T-cell (primary cell): ENCODE measurements at regions not wholly inside any gene's neighbourhood (a gene's known extent, or its start where the extent isn't known, plus 50 kb on each side); places are given as distances from the start of the nearest gene placed in this dataset.

Experiments
- ATAC-seq, 4 experiments: fragments of 200-7000 bp in 3 of 4; fragments of 150-1000 bp in 1 of 4; cut with Tn5 transposase; replicated peaks in 1 of 4; 1 replicate in 3 of 4; 2 replicates in 1 of 4; pipeline ENCODE4 v1.10.0; 2021; ENCODE audit warnings: moderate library complexity in 3 of 4, mild to moderate bottlenecking in 2 of 4, moderate number of reproducible peaks in 1 of 4
- CTCF ChIA-PET, 2 donors: fragments of 300-600 bp; sonication (Branson Sonifier 250); formaldehyde crosslinking; loops; one replicate each; lab custom pipeline; 2022; ENCODE audit warnings: antibody characterized with exemption in 2 of 2; lab: Charles Lee
- POLR2A ChIA-PET, 2 donors: fragments of 300-600 bp; sonication (Branson Sonifier 250); formaldehyde crosslinking; loops; one replicate each; lab custom pipeline; 2022; ENCODE audit warnings: antibody characterized with exemption in 2 of 2; lab: Charles Lee
- DNase-seq, 35 experiments: peaks; one replicate each; pipeline versions ENCODE4 v3.0.0 to v3.0.0-alpha.2; 2013 to 2023
- H3K27ac ChIP-seq: one replicate; pipeline ENCODE4 v1.5.1; 2013; ENCODE audit warnings: low read length
- H3K27me3 ChIP-seq, 2 experiments: replicated peaks in 1 of 2; 1 replicate in 1 of 2; 2 replicates in 1 of 2; pipeline versions ENCODE4 v1.6.1 to v1.7.0; 2013; ENCODE audit warnings: low read length in 1 of 2, mixed read lengths in 1 of 2; ENCODE audit not compliant: control insufficient read depth in 2 of 2, insufficient read depth in 2 of 2; ENCODE audit errors: extremely low read depth in 1 of 2
- H3K36me3 ChIP-seq, 2 donors: 1 replicate in 1 of 2; 2 replicates in 1 of 2; pipeline versions ENCODE4 v1.6.1 to v1.7.0; 2013; ENCODE audit warnings: low read length in 1 of 2; ENCODE audit not compliant: control insufficient read depth in 2 of 2, insufficient read depth in 1 of 2; ENCODE audit errors: extremely low read depth in 1 of 2
- H3K4me1 ChIP-seq, 2 experiments: 1 replicate in 1 of 2; 2 replicates in 1 of 2; pipeline versions ENCODE4 v1.6.1 to v1.7.0; 2013; ENCODE audit warnings: low read length in 2 of 2, mixed read lengths in 1 of 2; ENCODE audit not compliant: insufficient read depth in 2 of 2, control insufficient read depth in 1 of 2; ENCODE audit errors: extremely low read depth in 1 of 2
- H3K4me3 ChIP-seq, 2 donors: 1 replicate in 1 of 2; 2 replicates in 1 of 2; pipeline versions ENCODE4 v1.5.1 to v1.7.0; 2013; ENCODE audit warnings: mild to moderate bottlenecking in 2 of 2, low read length in 1 of 2, moderate library complexity in 1 of 2; ENCODE audit not compliant: control insufficient read depth in 1 of 2; ENCODE audit errors: extremely low read depth in 1 of 2
- H3K9me3 ChIP-seq: 2 replicates; pipeline ENCODE4 v1.7.0; 2013
- H3K27ac Mint-ChIP-seq, 2 donors: one replicate each; pipeline ENCODE4 v1.8.0; 2020 to 2021; ENCODE audit warnings: mild to moderate bottlenecking in 2 of 2, mixed read lengths in 2 of 2
- H3K27me3 Mint-ChIP-seq, 2 donors: one replicate each; pipeline ENCODE4 v1.8.0; 2021 to 2022; ENCODE audit warnings: mixed read lengths in 2 of 2
- H3K36me3 Mint-ChIP-seq: one replicate; pipeline ENCODE4 v1.8.0; 2021; ENCODE audit warnings: mixed read lengths
- H3K4me1 Mint-ChIP-seq, 3 donors: one replicate each; pipeline ENCODE4 v1.8.0; 2020 to 2022; ENCODE audit warnings: mixed read lengths in 3 of 3, mild to moderate bottlenecking in 1 of 3
- H3K4me3 Mint-ChIP-seq, 3 donors: one replicate each; pipeline ENCODE4 v1.8.0; 2020 to 2022; ENCODE audit warnings: mild to moderate bottlenecking in 3 of 3, mixed read lengths in 3 of 3, moderate library complexity in 3 of 3
- H3K9me3 Mint-ChIP-seq, 3 donors: one replicate each; pipeline ENCODE4 v1.8.0; 2020 to 2022; ENCODE audit warnings: mixed read lengths in 3 of 3
- WGBS: methylation state at CpG from one replicate; pipeline ENCODE4 v1.1.5; 2013; ENCODE audit warnings: missing lambda C conversion rate; ENCODE audit not compliant: insufficient coverage; 5-methylcytosine and 5-hydroxymethylcytosine counted together

- Mint-ChIP-seq H3K4me1 (peaks cover 0 to 2% (median 0%) of the 10 kb centered on the region in 3 donors), H3K36me3 (no peaks in the 10 kb centered on the region), H3K4me3 (no peak overlapping the region), H3K27me3 (peaks cover 5 to 8% of the 10 kb centered on the region in 2 donors), H3K27ac (no peak overlapping the region), H3K9me3 (peaks cover 0 to 5% (median 0%) of the 10 kb centered on the region in 3 donors)
- Histone ChIP-seq H3K36me3 (no peaks in the 10 kb centered on the region), H3K4me3 (no peak overlapping the region), H3K9me3 (no peaks in the 10 kb centered on the region), H3K27me3 (peaks cover 0 to 14% of the 10 kb centered on the region in 2 experiments), H3K4me1 (peaks cover 0 to 3% of the 10 kb centered on the region in 2 experiments), H3K27ac (no peak overlapping the region)
- WGBS = 65% methylated on average over 7 of the region's 7 CpGs
- ChIA-PET CTCF (no interaction called here), POLR2A (no interaction called here)
- DNase-seq = no peak
- no peak for ATAC-seq
Observed at GRCh38 chr15:66935688-66936087, 129.7 kb upstream of the SMAD3 start.

- H3K4me3 Mint-ChIP-seq = no peak overlapping the region
- peaks cover 0 to 2% (median 0%) of the 10 kb centered on the region in 3 donors for H3K4me1 Mint-ChIP-seq
- Histone ChIP-seq H3K9me3 (no peaks in the 10 kb centered on the region), H3K36me3 (no peaks in the 10 kb centered on the region), H3K4me1 (peaks cover 0 to 3% of the 10 kb centered on the region in 2 experiments), H3K27me3 (peaks cover 0 to 9% of the 10 kb centered on the region in 2 experiments), H3K27ac (no peak overlapping the region), H3K4me3 (no peak overlapping the region)
- no peaks in the 10 kb centered on the region for H3K36me3 Mint-ChIP-seq
- H3K27me3 Mint-ChIP-seq = peaks cover 5 to 8% of the 10 kb centered on the region in 2 donors
- peaks cover 0 to 5% (median 0%) of the 10 kb centered on the region in 3 donors for H3K9me3 Mint-ChIP-seq
- DNase-seq (no peak), ATAC-seq (no peak)
- ChIA-PET POLR2A (no interaction called here), CTCF (no interaction called here)
- 83% methylated on average over 19 of the region's 25 CpGs for WGBS
- H3K27ac Mint-ChIP-seq = no peak overlapping the region
Observed at GRCh38 chr15:66936109-66936860, 129.1 kb upstream of the SMAD3 start.

- H3K27ac ChIP-seq = no peak overlapping the region
- peaks cover 0 to 5% (median 0%) of the 10 kb centered on the region in 3 donors for H3K9me3 Mint-ChIP-seq
- ATAC-seq (no peak), DNase-seq (no peak)
- peaks cover 0 to 3% of the 10 kb centered on the region in 2 experiments for H3K4me1 ChIP-seq
- H3K27me3 Mint-ChIP-seq = peaks cover 5 to 8% of the 10 kb centered on the region in 2 donors
- H3K4me1 Mint-ChIP-seq = peaks cover 0 to 2% (median 0%) of the 10 kb centered on the region in 3 donors
- H3K4me3 Mint-ChIP-seq = no peak overlapping the region
- H3K27me3 ChIP-seq = peaks cover 0 to 11% of the 10 kb centered on the region in 2 experiments
- no peaks in the 10 kb centered on the region for H3K9me3 ChIP-seq
- CTCF ChIA-PET = no interaction called here
- H3K36me3 ChIP-seq = no peaks in the 10 kb centered on the region
- POLR2A ChIA-PET = no interaction called here
- H3K27ac Mint-ChIP-seq = no peak overlapping the region
- H3K36me3 Mint-ChIP-seq = no peaks in the 10 kb centered on the region
- H3K4me3 ChIP-seq = no peak overlapping the region
- WGBS = 90% methylated on average over 6 of the region's 8 CpGs
Observed at GRCh38 chr15:66936861-66937582, 128.4 kb upstream of the SMAD3 start.

- Mint-ChIP-seq H3K4me3 (no peak overlapping the region), H3K27me3 (peaks cover 5 to 8% of the 10 kb centered on the region in 2 donors), H3K9me3 (peaks cover 0 to 5% (median 0%) of the 10 kb centered on the region in 3 donors), H3K27ac (no peak overlapping the region), H3K4me1 (peaks cover 0 to 2% (median 0%) of the 10 kb centered on the region in 3 donors), H3K36me3 (no peaks in the 10 kb centered on the region)
- CTCF ChIA-PET = no interaction called here
- no peak for DNase-seq
- ATAC-seq = no peak
- POLR2A ChIA-PET = no interaction called here
- Histone ChIP-seq H3K27ac (no peak overlapping the region), H3K4me1 (peaks cover 0 to 3% of the 10 kb centered on the region in 2 experiments), H3K4me3 (no peak overlapping the region), H3K36me3 (no peaks in the 10 kb centered on the region), H3K27me3 (peaks cover 0 to 11% of the 10 kb centered on the region in 2 experiments), H3K9me3 (no peaks in the 10 kb centered on the region)
- WGBS = 70% methylated on average over 2 of the region's 3 CpGs
Observed at GRCh38 chr15:66937588-66937987, 127.8 kb upstream of the SMAD3 start.

- WGBS = no CpG with 5 or more reads among the region's 3 CpGs
- peaks cover 0 to 3% of the 10 kb centered on the region in 2 experiments for H3K4me1 ChIP-seq
- Mint-ChIP-seq H3K9me3 (peaks cover 0 to 5% (median 0%) of the 10 kb centered on the region in 3 donors), H3K27ac (no peak overlapping the region), H3K27me3 (peaks cover 5 to 8% of the 10 kb centered on the region in 2 donors), H3K4me3 (no peak overlapping the region), H3K4me1 (peaks cover 0 to 2% (median 0%) of the 10 kb centered on the region in 3 donors), H3K36me3 (no peaks in the 10 kb centered on the region)
- ATAC-seq = no peak
- H3K27ac ChIP-seq = no peak overlapping the region
- no peak overlapping the region for H3K4me3 ChIP-seq
- DNase-seq = no peak
- ChIA-PET CTCF (no interaction called here), POLR2A (no interaction called here)
- H3K27me3 ChIP-seq = peaks cover 0 to 11% of the 10 kb centered on the region in 2 experiments
- no peaks in the 10 kb centered on the region for H3K36me3 ChIP-seq
- H3K9me3 ChIP-seq = no peaks in the 10 kb centered on the region
Observed at GRCh38 chr15:66938114-66938830, 127.1 kb upstream of the SMAD3 start.

GRCh38 chr15:66939016-66939415 is 126.4 kb upstream of the SMAD3 start:
- Histone ChIP-seq H3K36me3 (no peaks in the 10 kb centered on the region), H3K27ac (no peak overlapping the region), H3K4me1 (peaks cover 0 to 3% of the 10 kb centered on the region in 2 experiments), H3K27me3 (peaks cover 0 to 11% of the 10 kb centered on the region in 2 experiments), H3K4me3 (no peak overlapping the region), H3K9me3 (no peaks in the 10 kb centered on the region)
- H3K27ac Mint-ChIP-seq = no peak overlapping the region
- ChIA-PET CTCF (no interaction called here), POLR2A (no interaction called here)
- peaks cover 0 to 2% (median 0%) of the 10 kb centered on the region in 3 donors for H3K4me1 Mint-ChIP-seq
- peaks cover 5 to 8% of the 10 kb centered on the region in 2 donors for H3K27me3 Mint-ChIP-seq
- no peak for ATAC-seq
- DNase-seq = no peak
- H3K4me3 Mint-ChIP-seq = no peak overlapping the region
- H3K9me3 Mint-ChIP-seq = peaks cover 0 to 5% (median 0%) of the 10 kb centered on the region in 3 donors
- WGBS = 80% methylated on average over 3 of the region's 3 CpGs
- H3K36me3 Mint-ChIP-seq = no peaks in the 10 kb centered on the region
